CD4-positive, alpha-beta T cell treated with Interleukin-4 for 4 hours (primary cell): ENCODE measurements at regions not wholly inside any gene's neighbourhood (a gene's known extent, or its start where the extent isn't known, plus 50 kb on each side); places are given as distances from the start of the nearest gene placed in this dataset.

Source experiments
- DNase-seq: peaks from one replicate; pipeline ENCODE4 v3.0.0-alpha.2; 2020

DNA sequence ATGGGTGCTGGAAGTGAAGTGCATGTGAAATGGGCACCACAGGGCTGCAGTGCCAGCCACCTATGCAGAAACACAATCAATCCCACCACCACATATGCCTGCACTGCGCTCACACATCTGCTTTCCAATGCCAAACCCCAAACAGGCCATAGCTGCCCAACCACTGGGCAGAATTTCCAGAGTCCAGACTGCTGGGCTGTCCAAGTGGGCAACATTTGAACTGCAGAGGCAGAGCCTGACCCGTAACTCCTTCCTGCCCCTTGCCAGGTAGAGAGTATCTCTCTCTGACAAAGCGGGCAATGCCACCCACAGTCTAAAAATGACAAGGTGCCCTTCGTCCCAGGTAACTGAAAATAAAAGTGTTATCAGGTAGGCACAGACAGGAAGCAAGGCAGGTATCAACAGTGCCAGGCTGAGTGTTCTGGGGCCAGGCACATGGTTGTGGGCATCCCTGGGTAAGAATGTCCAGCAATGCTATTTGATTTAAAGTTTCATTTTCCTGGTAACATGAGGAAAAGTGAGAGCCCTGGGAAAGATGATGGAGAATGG lies 79.5 kb downstream of the FOXA2 start:
- no peak for DNase-seq

DNA sequence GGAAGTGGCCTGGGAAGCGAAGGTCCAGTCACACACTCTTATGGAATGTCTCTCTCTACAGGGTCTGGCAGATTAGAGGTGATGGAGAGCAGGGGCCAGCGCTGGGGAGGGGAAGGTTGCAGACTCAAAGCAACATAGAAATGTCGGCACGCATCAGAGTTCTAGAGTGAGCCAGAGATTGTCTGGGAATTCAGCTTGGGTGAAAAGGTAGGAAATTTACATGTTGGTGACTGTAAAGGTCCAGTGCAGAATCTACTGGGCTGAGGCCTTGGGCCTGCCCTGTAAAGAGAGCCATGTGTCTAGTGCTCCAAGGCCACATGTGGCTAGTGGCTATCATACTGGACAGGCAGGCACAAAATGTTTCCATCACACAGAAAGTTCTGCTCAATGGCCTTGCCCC lies 80.8 kb downstream of the FOXA2 start:
- no peak for DNase-seq

DNA sequence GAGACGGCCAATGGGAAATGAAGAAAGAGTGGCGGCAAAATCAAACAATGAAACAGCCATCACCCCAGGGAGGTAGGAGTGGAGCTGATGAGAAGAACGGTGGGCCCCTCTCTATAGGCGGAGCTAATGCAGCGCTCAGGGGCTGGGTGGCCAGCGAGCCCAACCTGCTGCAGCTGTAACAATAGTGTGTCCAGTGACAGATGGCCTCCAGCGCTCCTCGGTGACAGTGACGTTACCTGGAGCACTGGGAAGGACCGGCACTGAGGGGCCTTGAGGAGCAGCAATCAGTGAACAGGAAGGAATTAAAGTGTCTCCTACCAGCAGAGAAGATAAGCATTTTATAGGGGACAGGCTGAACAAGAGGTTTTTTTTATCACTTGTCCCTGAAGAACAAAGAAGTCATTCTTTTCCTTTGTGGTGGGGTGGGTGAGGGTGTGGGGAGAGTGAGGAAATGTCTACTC lies 81.6 kb downstream of the FOXA2 start:
- no peak for DNase-seq

DNA sequence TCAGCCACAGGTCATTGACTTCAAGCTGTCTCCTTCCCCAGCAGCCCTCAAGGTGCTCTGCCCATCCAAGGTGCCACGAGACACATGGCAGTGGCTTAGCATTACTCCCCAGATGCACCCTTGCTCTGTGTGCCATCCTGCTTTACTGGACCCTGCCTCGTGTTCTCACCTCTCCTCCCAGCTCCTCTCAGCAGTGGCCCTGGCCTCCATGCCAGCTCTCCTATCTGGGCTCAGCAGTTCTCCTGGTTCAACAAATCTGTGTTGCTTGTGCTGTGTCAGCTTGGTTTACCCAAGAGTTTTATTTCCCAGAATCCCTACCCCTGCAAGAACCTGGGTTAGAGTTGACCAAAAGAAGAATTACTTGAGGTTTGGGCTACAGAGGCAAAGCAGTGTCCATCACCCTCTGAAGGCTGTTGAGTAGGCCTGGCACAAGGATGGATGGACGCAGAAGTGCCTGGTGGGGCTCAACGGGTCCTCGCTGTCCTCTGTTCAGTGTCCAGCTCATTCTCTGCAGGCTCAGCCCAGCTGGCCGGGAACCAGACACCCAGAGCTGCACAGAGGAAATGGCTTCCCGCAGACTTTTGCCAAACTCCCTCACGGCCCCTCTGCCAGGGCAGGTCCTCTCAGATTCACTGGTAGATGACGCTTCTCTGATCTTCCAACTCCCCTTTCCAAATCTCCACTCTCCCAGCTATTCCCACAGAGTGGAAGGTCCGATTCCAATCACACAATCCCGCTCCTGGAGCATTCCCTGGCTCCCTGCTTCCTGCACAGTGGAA lies 82.6 kb downstream of the FOXA2 start:
- DNase-seq = no peak

DNA sequence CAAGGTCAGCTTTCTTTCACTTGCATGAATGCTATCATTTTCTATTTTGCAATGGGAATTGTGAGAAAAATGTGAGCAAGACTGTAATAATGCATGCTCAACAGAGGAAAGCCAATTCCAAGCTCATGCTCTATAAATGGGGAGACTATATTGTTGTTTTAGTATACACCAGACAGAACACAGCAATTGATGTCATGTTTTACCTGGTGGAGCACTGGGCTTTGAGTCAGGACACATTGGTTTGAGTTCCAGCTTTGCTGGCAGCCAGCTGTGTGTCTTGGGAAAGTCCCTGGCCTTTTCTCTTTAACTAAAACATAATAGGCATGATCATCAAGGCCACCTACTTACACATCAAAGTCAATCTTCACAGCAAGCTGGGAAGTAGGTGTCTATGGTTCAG lies 83.3 kb downstream of the FOXA2 start:
- DNase-seq = no peak

DNA sequence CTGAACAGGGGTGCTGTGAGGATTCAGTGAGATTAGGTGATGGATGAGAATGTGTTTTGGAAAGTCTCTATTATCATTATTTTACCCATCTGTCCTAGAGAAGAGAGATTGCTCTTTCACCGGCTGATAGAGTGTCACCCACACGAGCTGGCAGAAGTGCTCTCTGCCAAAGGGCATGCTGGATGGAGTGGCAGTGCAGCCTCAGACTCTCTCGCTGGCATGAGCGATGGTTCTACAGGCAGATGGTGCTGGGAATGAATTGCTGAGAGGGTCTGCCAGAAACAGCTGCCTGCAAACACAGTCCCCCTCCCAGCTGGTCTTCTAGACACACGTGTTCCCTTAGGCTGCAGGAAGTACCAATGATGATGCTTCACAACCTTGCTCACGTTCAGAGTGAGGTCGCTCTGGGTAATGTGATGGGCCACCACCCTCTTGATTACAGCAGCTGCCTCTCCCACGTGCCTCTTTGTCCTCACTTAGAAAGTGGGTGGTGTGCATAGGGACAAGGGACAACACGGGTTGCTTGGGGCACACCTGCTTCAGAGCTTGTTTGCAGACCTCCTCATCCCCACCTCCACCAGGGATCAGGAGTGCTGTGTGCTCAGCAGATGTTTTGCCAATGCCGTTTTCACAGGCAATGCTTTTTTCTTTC lies 84.7 kb downstream of the FOXA2 start:
- DNase-seq = no peak

DNA sequence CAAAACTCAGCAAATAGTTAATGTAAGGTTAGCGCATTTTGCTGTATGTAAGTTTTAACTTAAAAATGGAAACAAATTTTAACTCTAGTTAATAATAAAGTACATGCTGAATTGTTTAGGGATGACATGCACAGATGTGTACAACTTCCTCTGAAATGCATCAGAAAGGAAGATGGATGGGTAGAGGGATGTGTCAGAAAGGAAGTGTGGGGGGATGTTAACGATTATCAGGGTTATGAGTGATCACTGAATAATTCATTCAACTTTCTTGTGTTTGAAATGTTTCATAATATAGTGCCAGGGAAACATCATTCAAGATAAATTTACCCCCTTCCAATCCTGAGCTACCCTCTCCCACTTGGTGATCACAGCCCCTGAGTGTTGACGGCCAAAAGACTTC lies 87.6 kb downstream of the FOXA2 start:
- DNase-seq = no peak

DNA sequence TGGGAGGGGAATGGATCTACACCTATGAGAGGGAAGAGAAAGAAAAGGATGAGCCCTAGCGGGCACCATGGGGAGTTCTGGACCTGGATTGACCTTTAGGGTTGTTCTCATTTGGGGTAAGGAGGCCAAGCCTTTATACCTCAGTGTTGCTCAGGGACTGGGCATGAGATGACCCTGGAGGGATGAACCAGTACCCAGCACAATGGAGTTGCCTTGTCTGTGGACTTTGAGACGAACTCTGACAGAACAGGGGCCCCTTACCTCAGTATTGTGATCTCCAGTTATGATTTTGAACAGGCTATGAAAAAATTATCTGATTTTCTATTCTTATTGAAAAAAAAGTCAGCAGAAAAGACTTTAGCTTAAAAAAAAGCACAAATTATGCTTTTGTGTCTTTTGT lies 88.6 kb downstream of the FOXA2 start:
- DNase-seq = no peak

DNA sequence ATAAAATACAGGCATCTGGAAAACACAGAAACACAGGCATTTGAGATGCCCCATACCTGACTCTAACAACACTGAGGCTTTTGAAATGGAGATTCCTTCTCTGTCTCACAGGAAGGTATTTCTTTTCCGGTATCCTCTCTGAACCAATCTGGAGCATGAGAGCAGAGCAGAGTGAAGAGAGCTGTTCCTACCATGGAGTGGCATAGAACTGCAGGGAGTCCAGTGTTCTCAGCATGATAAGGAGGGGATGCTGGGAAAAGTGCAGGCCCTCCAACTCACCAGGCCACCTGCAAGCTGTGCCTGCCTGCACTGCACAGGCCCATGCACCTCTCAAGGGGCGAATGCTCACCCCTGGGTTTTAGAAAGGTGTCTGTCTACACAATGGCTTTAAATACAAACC lies 89.2 kb downstream of the FOXA2 start:
- DNase-seq = no peak

DNA sequence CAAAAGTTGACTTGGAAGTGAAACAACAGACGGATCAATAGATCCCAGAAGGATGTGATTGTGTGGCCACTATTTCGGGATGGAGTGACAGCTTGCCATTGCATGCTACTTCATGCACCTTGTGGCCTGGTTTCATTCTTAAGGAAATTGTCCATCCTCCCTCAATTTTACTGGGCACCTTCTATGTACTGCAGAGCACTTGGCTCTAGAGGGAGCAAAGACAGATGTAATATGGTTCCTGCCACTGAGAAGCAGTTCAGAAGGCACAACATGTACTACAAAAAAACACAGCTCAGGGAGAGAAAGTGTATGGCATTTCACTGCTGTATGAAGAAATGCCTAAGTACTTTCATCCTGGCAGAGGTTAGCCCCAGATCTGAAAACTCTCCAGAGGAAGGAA lies 91.9 kb downstream of the FOXA2 start:
- no peak for DNase-seq

DNA sequence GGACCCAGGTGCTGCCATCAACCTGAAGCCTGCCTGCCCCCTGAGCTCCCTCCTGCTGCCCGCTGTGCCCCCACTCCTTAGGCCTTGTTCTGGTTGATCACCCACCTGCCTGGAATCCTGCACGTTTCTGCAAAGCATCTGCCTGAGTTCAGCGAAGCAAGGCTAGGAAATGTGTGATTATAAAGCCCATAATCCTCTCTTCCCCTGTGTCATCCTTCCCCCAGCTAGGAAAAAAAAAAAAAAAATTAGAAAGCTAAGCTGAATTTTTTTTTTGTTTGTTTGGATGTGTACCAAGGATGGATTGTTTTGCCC lies 93.2 kb downstream of the FOXA2 start:
- no peak for DNase-seq

DNA sequence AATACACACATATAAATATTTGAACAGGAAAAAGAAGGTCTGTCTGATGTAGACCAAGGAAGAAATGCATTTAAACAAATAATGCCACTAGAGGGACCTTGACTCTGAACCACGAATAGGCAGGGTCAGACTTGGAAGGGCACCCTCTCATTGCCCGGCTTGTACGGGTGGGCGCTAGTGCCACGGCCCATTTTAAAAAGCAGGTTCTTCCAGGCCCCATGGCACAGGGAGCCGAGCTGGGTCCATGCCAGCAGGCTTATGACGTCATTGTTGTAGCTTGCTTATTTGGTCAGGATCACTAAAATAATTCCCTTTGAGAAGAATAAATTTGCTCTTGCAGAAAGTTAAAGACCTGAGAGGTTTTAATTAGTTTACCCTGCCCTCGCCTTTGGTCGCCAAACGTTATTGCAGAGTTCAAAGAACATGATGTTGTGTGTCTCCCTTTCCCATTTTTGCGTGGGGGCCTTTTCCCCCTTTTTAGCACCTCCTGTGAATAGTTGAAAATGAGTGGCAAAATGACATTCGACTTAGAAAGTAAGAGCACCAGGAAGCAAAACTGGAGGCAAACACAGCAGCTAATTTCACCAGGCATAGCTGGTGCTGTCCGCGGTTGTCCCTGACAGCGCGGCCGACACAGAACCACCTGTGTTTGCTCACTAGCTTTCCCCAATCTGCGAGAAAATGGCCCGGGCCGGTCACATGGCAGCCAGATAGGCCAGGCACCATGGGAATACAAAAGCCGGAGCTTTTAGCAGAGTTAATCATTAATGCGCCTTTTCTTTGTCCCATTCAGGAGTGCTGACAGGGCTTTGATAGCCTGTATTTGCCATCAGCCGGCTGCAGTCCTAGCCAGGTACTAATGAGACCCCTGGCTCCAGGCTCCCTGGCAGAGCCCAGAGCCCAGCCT lies 93.8 kb downstream of the FOXA2 start:
- no peak for DNase-seq

DNA sequence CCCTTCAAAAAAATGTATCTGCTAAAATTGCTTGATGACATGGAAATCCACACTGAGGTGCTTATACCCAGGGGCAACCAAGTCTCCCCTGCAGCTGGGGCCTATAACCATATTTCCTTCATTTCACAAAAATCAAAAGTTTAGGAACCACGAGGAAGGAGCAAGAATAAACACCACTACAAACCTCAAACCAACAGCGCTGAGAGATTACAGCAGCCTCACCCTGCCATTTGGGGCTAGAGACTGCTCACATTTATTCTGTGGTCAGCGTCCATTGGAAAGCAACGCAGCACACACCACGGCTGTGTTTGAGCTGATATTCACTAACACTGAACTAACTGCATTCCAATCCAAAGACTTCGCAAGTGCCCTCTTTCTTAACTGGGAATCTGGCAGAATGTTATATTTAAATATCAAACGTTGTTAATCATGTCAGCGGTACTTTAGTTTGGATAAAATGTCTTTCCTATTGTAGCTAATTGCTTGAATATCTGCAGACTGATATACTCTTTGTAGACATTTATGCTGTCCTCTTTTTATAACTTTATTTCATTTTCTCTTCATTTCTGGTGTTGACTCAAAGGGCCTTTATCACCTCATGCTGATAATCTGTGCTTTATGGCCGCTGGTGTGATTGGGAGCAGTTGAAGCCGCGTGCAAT lies 94.6 kb downstream of the FOXA2 start:
- no peak for DNase-seq

DNA sequence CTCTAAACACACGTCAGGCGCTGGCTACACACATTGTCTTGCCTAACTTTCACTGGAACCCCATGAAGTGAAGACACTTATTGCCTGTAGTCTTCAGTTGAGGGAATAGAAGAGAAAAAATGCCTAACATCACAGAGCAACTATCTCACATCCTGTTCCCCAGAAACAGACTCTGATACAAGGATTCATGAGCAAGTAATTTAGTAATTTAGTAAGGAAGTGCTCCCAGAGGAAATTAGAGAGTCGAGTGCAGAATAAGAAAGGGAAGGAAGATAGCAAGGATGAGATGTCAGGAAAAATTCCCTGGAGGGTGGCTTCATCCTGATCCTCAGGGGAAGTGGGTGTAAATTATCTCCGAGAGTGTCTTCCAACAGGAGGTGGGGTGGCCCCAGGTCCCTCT lies 104.0 kb downstream of the FOXA2 start:
- DNase-seq = no peak

DNA sequence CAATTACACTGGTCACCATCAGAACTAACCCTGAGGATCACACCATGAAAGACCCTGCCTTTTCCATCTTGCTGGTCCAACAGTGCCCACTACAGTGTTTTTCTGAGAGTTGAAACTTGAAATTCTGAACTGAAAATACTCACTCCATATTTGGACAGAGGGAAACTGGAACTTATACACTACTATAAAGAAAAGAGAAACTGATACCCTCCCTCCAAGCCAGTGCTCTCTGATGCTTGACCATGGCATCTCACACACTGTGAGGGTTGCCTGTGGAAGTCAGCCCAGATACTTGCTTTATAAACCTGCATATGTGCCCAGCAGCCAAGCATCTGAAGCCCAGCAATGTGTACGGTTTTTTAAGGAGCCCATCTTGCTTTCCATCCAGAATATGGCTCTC lies 108.7 kb downstream of the FOXA2 start:
- no peak for DNase-seq

DNA sequence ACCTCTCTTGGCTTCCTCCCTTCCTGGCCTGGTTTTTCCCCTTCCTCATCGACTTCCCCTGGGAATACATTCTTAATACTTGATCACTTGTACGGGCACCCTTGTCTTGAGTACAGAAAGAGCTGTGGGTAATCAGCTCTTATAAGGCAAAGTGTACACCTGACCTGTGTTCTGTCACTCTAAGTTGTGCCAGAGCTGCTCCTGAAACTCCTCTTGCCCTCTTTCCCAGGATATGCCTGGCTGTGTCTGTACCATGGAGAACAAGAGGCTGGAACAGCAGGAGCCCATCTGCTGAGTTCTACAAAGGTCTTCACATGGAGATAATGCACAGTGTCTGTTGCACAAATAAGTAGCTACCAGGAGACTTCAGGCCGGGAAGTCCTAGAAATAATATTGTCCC lies 110.1 kb downstream of the FOXA2 start:
- no peak for DNase-seq

DNA sequence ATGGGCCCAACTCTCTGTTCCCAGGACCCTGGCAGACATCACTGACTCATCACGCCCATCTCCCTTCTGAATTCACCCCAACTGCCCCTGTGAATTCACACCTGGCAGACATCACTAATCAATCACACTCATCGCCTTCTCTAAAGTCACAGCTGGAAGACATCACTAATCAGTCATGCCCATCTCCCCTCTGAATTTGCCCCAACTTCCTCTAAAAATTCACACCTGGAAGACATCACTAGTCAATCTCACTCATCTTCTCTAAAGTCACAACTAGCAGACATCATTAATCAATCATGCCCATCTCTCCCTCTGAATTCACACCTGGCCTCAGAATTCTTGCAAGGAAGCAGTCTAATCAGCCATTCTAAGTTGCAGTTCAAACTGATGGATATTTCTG lies 111.1 kb downstream of the FOXA2 start:
- no peak for DNase-seq

DNA sequence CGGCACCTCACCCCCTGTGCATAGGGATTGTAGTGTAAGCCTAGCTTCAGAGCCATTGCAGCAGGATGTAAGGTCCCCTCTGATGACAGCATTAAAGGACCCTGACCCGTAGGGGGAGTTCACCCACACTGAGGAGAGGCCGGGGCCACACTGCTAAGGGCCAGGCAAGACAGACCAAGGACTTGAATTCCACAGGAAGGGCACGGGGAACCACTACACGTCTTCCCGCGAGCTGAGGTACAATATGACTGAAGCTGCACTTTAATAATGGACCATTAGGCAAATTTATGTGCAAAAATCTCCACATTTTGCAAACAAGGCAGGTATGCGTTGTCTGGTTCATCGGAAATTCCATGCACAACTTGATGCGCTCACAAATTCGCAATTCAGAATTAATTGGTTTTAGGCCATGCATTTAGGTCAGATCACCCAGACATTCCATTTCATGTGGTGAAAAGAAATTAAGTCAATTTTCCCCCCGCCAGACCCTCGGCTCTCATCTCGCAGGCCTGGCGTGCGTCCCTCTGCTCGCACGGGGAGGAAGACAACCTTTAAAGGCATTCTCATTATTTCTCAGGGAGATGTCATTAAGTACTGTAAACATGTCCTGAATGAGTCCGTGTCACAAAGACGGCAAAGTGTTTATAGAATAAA lies 111.8 kb downstream of the FOXA2 start:
- DNase-seq = no peak

DNA sequence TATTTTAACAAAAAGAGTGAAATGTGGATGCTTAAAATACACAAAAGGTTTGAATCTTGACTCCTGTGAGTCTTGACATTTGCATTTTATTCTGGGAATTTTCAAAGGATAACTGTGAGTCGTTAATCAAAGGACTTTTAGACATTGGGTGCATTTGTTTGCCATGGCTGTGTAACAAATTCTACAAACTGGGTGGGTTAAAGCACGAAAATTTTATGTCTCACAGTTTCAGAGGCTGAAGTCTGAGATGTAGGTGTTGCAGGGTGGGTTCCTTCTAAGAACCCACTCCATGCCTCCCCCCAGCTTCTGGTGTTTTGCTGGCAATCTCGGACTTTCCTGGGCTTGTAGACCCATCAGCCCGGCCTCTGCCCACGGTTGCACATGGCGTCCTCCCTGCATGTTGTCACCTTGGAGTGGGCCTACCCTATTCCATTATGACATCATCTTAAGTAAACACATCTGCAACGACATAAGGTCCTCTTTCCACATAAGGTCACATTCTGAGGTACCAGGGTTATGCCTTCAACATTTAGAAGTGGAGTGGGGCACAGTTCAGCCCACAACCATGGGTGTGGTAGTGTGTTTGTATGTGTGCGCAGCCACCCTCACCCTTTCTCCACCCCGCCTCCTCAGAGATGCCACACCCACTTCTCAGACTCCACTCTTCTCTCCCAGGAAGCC lies 113.1 kb downstream of the FOXA2 start:
- no peak for DNase-seq

DNA sequence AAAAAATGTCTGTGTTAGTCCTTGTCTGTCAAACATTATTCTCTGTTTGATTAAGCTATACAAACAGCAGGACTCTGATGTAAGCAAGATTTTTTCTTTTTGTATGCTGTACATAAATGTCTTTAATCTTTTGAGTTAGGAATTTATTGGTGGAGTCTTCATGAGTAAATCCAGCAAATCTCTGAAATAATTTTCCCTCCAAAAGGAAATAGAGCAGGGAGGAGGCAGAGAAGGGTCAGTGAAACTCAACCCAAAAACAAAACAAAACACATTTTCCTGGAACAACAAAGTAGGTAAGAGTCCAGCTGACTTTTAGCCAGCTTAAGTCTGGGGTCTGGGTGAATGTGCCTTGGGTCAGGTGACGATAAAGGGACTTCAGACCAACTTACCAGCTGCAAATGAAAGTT lies 113.7 kb downstream of the FOXA2 start:
- DNase-seq = no peak

DNA sequence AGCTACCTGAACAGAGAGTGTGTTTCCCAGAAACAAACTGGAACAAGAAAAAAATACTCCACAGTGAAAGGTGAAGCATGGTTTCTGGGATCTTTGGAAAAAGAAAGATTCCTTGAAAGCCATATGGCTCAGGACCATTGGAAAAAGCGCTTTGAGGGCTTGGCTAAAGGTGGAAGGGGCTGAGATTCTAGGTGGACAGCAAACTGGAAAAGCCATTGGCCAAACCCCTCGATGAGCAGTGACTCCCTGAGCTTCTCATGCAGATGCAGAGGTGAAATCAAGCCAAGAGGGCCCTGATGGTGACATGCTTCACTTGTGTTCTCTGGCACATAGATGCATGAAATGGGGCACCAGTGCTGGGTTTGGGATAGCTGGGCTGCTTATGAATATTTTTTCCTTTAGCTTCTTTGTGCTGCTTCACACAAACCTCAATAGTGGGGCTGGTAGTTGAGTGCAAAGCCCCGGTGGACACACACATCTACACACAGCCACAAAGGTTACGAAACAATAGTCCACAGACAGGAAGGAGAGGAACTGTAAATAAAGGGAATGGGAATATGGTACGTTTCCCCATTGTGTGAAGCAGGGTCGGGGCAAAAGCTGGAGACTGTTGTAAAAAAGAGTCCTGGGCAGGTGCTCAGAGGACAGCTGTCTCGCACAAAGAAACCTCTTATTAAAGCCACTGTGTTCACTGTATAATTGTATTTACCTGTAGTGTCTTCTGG lies 117.8 kb downstream of the FOXA2 start:
- DNase-seq = no peak
